ENCODE measurements at regions not wholly inside any gene's neighbourhood (a gene's known extent, or its start where the extent isn't known, plus 50 kb on each side); places are given as distances from the start of the nearest gene placed in this dataset.
"Not testable (repeated sequence)": the region's sequence is repeated elsewhere in the genome, so short reads cannot be mapped to it uniquely, and the experiment has no call there.

- H3K27ac ChIP-seq: no peak overlapping the region
- no peak for DNase-seq (ENCODE audit: low read depth, low spot score)
Observed at GRCh38 chr2:209005371-209005770, 418.5 kb upstream of the MAP2 start.

- no peak for DNase-seq (ENCODE audit: low read depth, low spot score)
- H3K27ac ChIP-seq: no peak overlapping the region
Observed at GRCh38 chr2:209008636-209009287, 415.1 kb upstream of the MAP2 start.

DNA sequence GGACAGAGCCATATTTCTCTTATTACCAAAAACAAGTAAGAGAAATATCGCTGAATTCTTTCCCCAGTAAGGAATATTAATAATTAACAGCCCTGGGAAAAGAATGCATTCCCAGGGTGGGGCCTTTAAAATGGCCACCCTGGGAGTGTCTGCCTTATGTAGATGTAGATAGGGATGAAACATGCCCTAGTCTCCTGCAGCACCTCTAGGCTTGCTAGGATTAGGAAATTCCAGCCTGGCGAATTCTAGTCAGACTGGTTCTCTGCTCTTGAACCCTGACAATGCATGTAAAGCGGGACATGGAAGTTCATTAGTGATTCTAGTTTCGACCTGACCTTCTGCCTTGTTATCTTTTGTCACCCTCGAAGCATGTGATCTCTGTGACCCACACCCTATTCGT lies 405.2 kb upstream of the MAP2 start:
- not testable (repeated sequence) for DNase-seq (ENCODE audit: low read depth, low spot score); H3K27ac ChIP-seq

GRCh38 chr2:209029249-209029648 lies 394.6 kb upstream of the MAP2 start:
- no peak for DNase-seq (ENCODE audit: low read depth, low spot score)
- no peak overlapping the region for H3K27ac ChIP-seq

DNA sequence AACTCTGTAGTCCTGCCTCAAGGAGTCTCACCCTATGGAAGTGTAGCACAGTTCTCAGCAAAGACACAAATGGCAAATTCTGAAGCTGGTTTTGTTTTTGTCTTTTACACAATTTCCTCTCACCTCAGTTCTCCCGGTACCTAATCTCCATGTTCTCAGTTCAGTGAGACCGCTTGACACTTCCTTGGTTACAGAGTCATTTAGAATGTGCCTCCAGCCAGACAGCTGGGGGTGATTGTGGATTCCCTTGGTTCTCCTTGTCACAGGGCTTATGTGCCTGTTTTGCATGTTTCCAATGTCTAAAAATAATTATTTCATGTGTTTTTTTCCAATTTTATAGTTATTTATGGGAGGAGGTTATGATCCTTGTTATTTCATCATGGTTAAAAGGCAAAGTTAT lies 379.5 kb upstream of the MAP2 start:
- DNase-seq (ENCODE audit: low read depth, low spot score): no peak
- no peak overlapping the region for H3K27ac ChIP-seq

- no peak for DNase-seq (ENCODE audit: low read depth, low spot score)
- H3K27ac ChIP-seq: no peak overlapping the region
Observed at GRCh38 chr2:209046163-209046562, 377.7 kb upstream of the MAP2 start.

GRCh38 chr2:209049608-209050007 lies 374.2 kb upstream of the MAP2 start:
- DNase-seq (ENCODE audit: low read depth, low spot score): no peak
- H3K27ac ChIP-seq: no peak overlapping the region

GRCh38 chr2:209062210-209062609 lies 361.6 kb upstream of the MAP2 start:
- no peak for DNase-seq (ENCODE audit: low read depth, low spot score)

GRCh38 chr2:209070262-209070661 lies 353.6 kb upstream of the MAP2 start:
- H3K27ac ChIP-seq: no peak overlapping the region
- DNase-seq (ENCODE audit: low read depth, low spot score): no peak

More at GRCh38 chr2:209062210-209062609, 361.6 kb upstream of the MAP2 start:
- H3K27ac ChIP-seq: no peak overlapping the region

DNA sequence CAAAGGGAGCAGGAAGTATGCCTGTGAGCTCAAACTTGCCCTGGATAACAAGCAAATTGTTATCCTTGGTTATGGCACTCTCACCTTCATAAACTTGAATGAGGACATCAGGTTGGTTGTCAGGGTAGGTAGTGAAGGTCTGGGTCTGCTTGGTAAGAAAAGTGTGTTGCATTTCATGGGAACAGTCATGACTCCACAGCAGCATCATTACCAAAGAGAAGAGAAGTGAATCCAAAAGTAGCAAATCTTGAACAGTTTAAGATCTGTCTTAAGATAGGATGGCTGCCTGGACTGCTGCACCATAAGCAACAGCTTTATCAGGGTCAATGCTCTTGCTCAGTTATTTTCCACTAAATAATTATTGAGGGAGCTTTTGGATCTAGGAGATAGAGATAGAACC lies 350.7 kb upstream of the MAP2 start:
- no peak for DNase-seq (ENCODE audit: low read depth, low spot score)
- no peak overlapping the region for H3K27ac ChIP-seq

- no peak overlapping the region for H3K27ac ChIP-seq
- no peak for DNase-seq (ENCODE audit: low read depth, low spot score)
Observed at GRCh38 chr2:209074711-209075110, 349.1 kb upstream of the MAP2 start.

DNA sequence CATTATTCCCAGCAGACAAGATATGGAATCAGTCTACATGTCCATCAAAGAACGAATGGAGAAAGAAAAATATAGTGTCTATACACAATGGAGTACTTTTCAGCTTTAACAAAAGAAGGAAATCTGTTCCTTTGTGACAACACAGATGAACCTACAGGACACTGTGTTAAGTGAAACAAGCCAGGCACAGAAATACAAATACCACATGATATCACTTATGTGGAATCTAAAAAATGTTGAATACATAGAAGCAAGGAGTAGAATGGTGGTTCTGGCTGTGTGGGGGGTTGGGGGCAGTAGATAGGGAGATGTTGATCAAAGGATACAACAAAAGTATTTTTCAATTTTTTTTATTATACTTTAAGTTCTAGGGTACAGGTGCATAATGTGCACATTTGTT lies 347.7 kb upstream of the MAP2 start:
- no peak for DNase-seq (ENCODE audit: low read depth, low spot score)
- no peak overlapping the region for H3K27ac ChIP-seq

DNA sequence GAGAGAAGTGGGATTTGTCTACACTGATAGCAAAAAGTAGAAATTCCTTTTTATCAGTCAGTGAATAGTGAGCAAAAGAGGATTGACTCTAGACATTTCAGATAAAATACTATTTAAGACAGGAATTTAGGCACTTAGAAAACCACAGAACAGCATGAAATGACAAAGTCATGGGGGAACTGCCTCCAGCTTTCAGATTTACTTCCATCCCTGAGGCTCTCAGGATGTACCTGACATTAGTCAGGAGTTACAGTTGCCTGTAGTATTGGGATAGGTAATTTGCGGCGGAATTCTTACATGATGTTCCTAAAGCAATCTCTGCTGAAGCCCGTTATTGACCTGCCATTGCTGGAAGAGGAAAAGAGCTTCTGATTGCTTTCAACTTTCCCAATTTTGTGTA lies 337.1 kb upstream of the MAP2 start:
- H3K27ac ChIP-seq: no peak overlapping the region
- no peak for DNase-seq (ENCODE audit: low read depth, low spot score)

- DNase-seq (ENCODE audit: low read depth, low spot score): peak; percentile 3
- no peak overlapping the region for H3K27ac ChIP-seq
Observed at GRCh38 chr2:209091056-209091455, 332.8 kb upstream of the MAP2 start.

DNA sequence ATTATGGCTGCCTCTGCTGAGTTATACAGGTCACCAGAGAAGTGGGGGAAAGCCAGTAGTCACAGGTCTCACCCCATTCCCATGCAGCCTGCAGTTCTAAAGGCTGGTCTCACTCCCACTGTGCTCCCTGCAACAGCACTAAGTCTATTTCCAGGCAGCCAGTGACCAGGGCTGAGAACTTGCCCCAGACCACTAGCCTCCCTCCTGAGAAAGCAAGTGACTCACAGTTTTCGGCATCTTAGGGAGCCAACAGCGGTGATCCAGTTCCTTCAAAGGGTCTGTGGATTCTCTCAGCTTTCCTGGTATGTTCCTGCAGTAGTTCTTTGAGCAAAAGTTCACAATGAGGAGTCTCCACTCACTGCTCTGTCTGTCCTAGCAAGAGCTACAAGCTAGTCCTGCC lies 329.6 kb upstream of the MAP2 start:
- no peak overlapping the region for H3K27ac ChIP-seq
- DNase-seq (ENCODE audit: low read depth, low spot score): no peak

- H3K27ac ChIP-seq: no peak overlapping the region
- DNase-seq (ENCODE audit: low read depth, low spot score): peak; percentile 14
Observed at GRCh38 chr2:209095432-209095831, 328.4 kb upstream of the MAP2 start.

GRCh38 chr2:209097168-209097567 lies 326.7 kb upstream of the MAP2 start:
- no peak overlapping the region for H3K27ac ChIP-seq
- no peak for DNase-seq (ENCODE audit: low read depth, low spot score)

GRCh38 chr2:209102319-209102718 lies 321.5 kb upstream of the MAP2 start:
- no peak overlapping the region for H3K27ac ChIP-seq
- no peak for DNase-seq (ENCODE audit: low read depth, low spot score)

- DNase-seq (ENCODE audit: low read depth, low spot score): no peak
- no peak overlapping the region for H3K27ac ChIP-seq
Observed at GRCh38 chr2:209113026-209113425, 310.8 kb upstream of the MAP2 start.

GRCh38 chr2:209114588-209115240 lies 309.1 kb upstream of the MAP2 start:
- DNase-seq (ENCODE audit: low read depth, low spot score): no peak
- H3K27ac ChIP-seq: no peak overlapping the region

GRCh38 chr2:209121691-209122090 lies 302.2 kb upstream of the MAP2 start:
- DNase-seq (ENCODE audit: low read depth, low spot score): no peak
- no peak overlapping the region for H3K27ac ChIP-seq

- H3K27ac ChIP-seq: peak overlapping the region; percentile 76
- no peak for DNase-seq (ENCODE audit: low read depth, low spot score)
Observed at GRCh38 chr2:209125291-209125690, 298.6 kb upstream of the MAP2 start.
